K562 (cell line): ENCODE measurements at regions not wholly inside any gene's neighbourhood (a gene's known extent, or its start where the extent isn't known, plus 50 kb on each side); places are given as distances from the start of the nearest gene placed in this dataset.
"Not testable (repeated sequence)": the region's sequence is repeated elsewhere in the genome, so short reads cannot be mapped to it uniquely, and the experiment has no call there.

Experiments used
- ATAC-seq: fragments of 200-7000 bp; cut with Tn5 transposase; 3 replicates; pipeline ENCODE4 v1.9.1; 2020; ENCODE audit warnings: moderate library complexity
- BruUV-seq: library from RNA; stranded (reverse); fragments of 400-500 nt; replicated peaks from 2 replicates; lab custom pipeline; 2021; lab: Mats Ljungman, UMichigan
- CTCF ChIA-PET: fragments of 300-600 bp; formaldehyde crosslinking; extraction: SDS; loops from one replicate; lab custom pipeline; 2021; ENCODE audit warnings: low intra/inter-chr PET ratio; lab: Yijun Ruan, JAX
- POLR2A ChIA-PET: fragments of 300-600, 350-650 bp; sonication (Branson Sonifier 250); formaldehyde crosslinking; extraction: SDS; loops from one replicate; lab custom pipeline; 2021; ENCODE audit warnings: antibody characterized with exemption, inconsistent platforms; lab: Yijun Ruan, JAX
- DNase-seq, 4 experiments: peaks; one replicate each; pipeline versions ENCODE4 v3.0.0 to v3.0.0-alpha.2; 2011 to 2018; ENCODE audit warnings: low spot score in 3 of 4, mixed read lengths in 3 of 4; ENCODE audit errors: extremely low read depth in 1 of 4
- FAIRE-seq: peaks from 2 replicates; lab custom pipeline; 2011; peaks lifted over from hg19 to GRCh38; lab: Jason Lieb, UNC
- H2AFZ ChIP-seq: 2 replicates; pipeline ENCODE4 v1.6.0; 2011; ENCODE audit warnings: low read depth, low read length, control low read depth, inconsistent platforms
- H3K27ac ChIP-seq: fragments of 200-600 bp; 3 replicates; pipeline ENCODE4 v1.8.0; 2011; ENCODE audit warnings: low read depth, mild to moderate bottlenecking, control low read depth, inconsistent platforms, low read length, moderate library complexity, mixed read lengths; ENCODE audit errors: extremely low read depth
- H3K27me3 ChIP-seq, 2 experiments: fragments of 300-600 bp in 1 of 2; 2 replicates in 1 of 2; 3 replicates in 1 of 2; pipeline versions ENCODE4 v1.6.0 to v1.8.0; 2011; ENCODE audit warnings: inconsistent platforms in 2 of 2, low read length in 2 of 2, mild to moderate bottlenecking in 1 of 2, mixed read lengths in 1 of 2, moderate library complexity in 1 of 2; ENCODE audit not compliant: control insufficient read depth in 2 of 2, insufficient read depth in 2 of 2
- H3K36me3 ChIP-seq: fragments of 300-600 bp; 3 replicates; pipeline ENCODE4 v1.8.0; 2011; ENCODE audit warnings: mild to moderate bottlenecking, low read length, inconsistent platforms; ENCODE audit not compliant: control insufficient read depth, insufficient read depth
- H3K4me1 ChIP-seq, 2 experiments: fragments of 200-600 bp in 1 of 2; replicated peaks in 1 of 2; 2 replicates in 1 of 2; 3 replicates in 1 of 2; pipeline versions ENCODE4 v1.5.1 to v1.8.0; 2011; ENCODE audit warnings: inconsistent platforms in 2 of 2, low read length in 2 of 2, mild to moderate bottlenecking in 1 of 2, mixed read lengths in 1 of 2, moderate library complexity in 1 of 2; ENCODE audit not compliant: control insufficient read depth in 2 of 2, insufficient read depth in 2 of 2
- H3K4me2 ChIP-seq: 2 replicates; pipeline ENCODE4 v1.6.1; 2011; ENCODE audit warnings: low read length, control low read depth, inconsistent platforms, mixed read lengths; ENCODE audit not compliant: insufficient read depth
- H3K4me3 ChIP-seq: fragments of 200-600 bp; sonication (generic), shearing (Covaris generic); 2 replicates; pipeline ENCODE4 v1.5.1; 2016; ENCODE audit warnings: control low read depth, inconsistent platforms
- H3K79me2 ChIP-seq: fragments of 200-600 bp; 3 replicates; pipeline ENCODE4 v1.8.0; 2011; ENCODE audit warnings: low read length, inconsistent platforms; ENCODE audit not compliant: control insufficient read depth, insufficient read depth
- H3K9ac ChIP-seq, 2 experiments: 2 replicates each; pipeline versions ENCODE4 v1.6.0 to v1.6.1; 2011; ENCODE audit warnings: low read depth in 2 of 2, low read length in 2 of 2, control low read depth in 1 of 2, inconsistent platforms in 1 of 2, mild to moderate bottlenecking in 1 of 2, mixed read lengths in 1 of 2; ENCODE audit not compliant: insufficient read depth in 1 of 2
- H3K9me1 ChIP-seq: one replicate; pipeline ENCODE4 v1.6.0; 2011; ENCODE audit warnings: inconsistent platforms, mild to moderate bottlenecking, low read length, moderate library complexity; ENCODE audit not compliant: control insufficient read depth, insufficient read depth
- H3K9me3 ChIP-seq: replicated peaks from 2 replicates; pipeline ENCODE4 v1.5.1; 2011; ENCODE audit warnings: low read depth, low read length, inconsistent platforms; ENCODE audit not compliant: control insufficient read depth, insufficient read depth
- H4K20me1 ChIP-seq: replicated peaks from 2 replicates; pipeline ENCODE4 v1.6.1; 2011; ENCODE audit warnings: low read length, inconsistent platforms, mixed read lengths; ENCODE audit not compliant: control insufficient read depth, insufficient read depth
- CEBPB ChIP-seq: fragments of 450-650 bp; IDR thresholded peaks from 2 replicates; pipeline ENCODE4 v1.6.1; 2016; ENCODE audit warnings: missing genetic modification characterization, missing compliant biosample characterization
- FOSL1 ChIP-seq: fragments of 200-800 bp; sonication (Bioruptor generic); conservative IDR thresholded peaks from 2 replicates; pipeline ENCODE4 v1.6.1; 2016; ENCODE audit warnings: missing genetic modification characterization, missing compliant biosample characterization
- HINFP ChIP-seq: fragments of 450-650 bp; conservative IDR thresholded peaks from 2 replicates; pipeline ENCODE4 v1.6.1; 2016; ENCODE audit warnings: missing genetic modification characterization, low read depth, mild to moderate bottlenecking, control low read depth, missing compliant biosample characterization
- KLF6 ChIP-seq: fragments of 250-450 bp; sonication (Bioruptor Pico); IDR thresholded peaks from 2 replicates; pipeline ENCODE4 v1.4.0; 2020; ENCODE audit warnings: mild to moderate bottlenecking, moderate library complexity, borderline replicate concordance
- MLX ChIP-seq, 2 experiments: fragments of 450-650 bp in 1 of 2; sonication (generic) in 1 of 2; formaldehyde crosslinking; conservative IDR thresholded peaks; 2 replicates each; pipeline versions ENCODE4 v1.4.0 to v1.8.1; 2020 to 2022; ENCODE audit warnings: mild to moderate bottlenecking in 1 of 2, missing genetic modification reagents in 1 of 2
- THAP7 ChIP-seq: fragments of 250-450 bp; sonication (Bioruptor Pico); IDR thresholded peaks from 2 replicates; pipeline ENCODE4 v1.5.0; 2021
- WGBS: fragments of 100-300 bp; shearing (Covaris generic); methylation state at CpG from one replicate; pipeline ENCODE4 v1.1.6; 2016; ENCODE audit warnings: low coverage, mixed read lengths; ENCODE audit not compliant: insufficient coverage; ENCODE audit errors: missing lambda C conversion rate; 5-methylcytosine and 5-hydroxymethylcytosine counted together
- in situ Hi-C: fragments of 300-500 bp; cut with MboI; formaldehyde crosslinking; loops from 4 replicates; pipeline ENCODE4 v1.15.0; 2018; ENCODE audit warnings: inconsistent platforms, mixed read lengths
- intact Hi-C: fragments of 100-400 bp; cut with micrococcal nuclease; formaldehyde crosslinking; loops from 2 replicates; pipeline ENCODE4 v1.14.2; 2022
- TF ChIP-seq, protein P1 (sequence below), 3 experiments: fragments of 200-800 bp in 1 of 3; fragments of 250-450 bp in 1 of 3; fragments of 450-650 bp in 1 of 3; sonication (Bioruptor Pico) in 1 of 3; sonication (Bioruptor generic) in 1 of 3; formaldehyde crosslinking in 1 of 3; IDR thresholded peaks; 2 replicates each; pipeline versions ENCODE4 v1.6.1 to v1.8.0; 2016 to 2022; ENCODE audit warnings: mild to moderate bottlenecking in 2 of 3, missing genetic modification characterization in 2 of 3, missing compliant biosample characterization in 1 of 3, moderate library complexity in 1 of 3

GRCh38 chr5:30458681-30459080 is 734.8 kb upstream of the CDH6 start (continued):
- no peak for TF ChIP-seq MLX (CRISPR knock-in tag; conservative IDR thresholded peaks at IDR 0.05)
- TF ChIP-seq, protein P1, sequence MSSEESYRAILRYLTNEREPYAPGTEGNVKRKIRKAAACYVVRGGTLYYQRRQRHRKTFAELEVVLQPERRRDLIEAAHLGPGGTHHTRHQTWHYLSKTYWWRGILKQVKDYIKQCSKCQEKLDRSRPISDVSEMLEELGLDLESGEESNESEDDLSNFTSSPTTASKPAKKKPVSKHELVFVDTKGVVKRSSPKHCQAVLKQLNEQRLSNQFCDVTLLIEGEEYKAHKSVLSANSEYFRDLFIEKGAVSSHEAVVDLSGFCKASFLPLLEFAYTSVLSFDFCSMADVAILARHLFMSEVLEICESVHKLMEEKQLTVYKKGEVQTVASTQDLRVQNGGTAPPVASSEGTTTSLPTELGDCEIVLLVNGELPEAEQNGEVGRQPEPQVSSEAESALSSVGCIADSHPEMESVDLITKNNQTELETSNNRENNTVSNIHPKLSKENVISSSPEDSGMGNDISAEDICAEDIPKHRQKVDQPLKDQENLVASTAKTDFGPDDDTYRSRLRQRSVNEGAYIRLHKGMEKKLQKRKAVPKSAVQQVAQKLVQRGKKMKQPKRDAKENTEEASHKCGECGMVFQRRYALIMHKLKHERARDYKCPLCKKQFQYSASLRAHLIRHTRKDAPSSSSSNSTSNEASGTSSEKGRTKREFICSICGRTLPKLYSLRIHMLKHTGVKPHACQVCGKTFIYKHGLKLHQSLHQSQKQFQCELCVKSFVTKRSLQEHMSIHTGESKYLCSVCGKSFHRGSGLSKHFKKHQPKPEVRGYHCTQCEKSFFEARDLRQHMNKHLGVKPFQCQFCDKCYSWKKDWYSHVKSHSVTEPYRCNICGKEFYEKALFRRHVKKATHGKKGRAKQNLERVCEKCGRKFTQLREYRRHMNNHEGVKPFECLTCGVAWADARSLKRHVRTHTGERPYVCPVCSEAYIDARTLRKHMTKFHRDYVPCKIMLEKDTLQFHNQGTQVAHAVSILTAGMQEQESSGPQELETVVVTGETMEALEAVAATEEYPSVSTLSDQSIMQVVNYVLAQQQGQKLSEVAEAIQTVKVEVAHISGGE (CRISPR knock-in tag; IDR thresholded peaks at IDR 0.05), result no peak
- TF ChIP-seq HINFP, result no peak
- TF ChIP-seq KLF6 (CRISPR knock-in tag), result no peak
- no peak for TF ChIP-seq FOSL1 (tag)
- no peak for TF ChIP-seq CEBPB (tag)
- TF ChIP-seq THAP7 (CRISPR knock-in tag), result no peak

GRCh38 chr5:30455484-30455883 is 738.0 kb upstream of the CDH6 start:
- BruUV-seq, H3K36me3 ChIP-seq, ATAC-seq, H3K4me3 ChIP-seq, H2AFZ ChIP-seq, POLR2A ChIA-PET, CTCF ChIA-PET, FAIRE-seq, H3K9me3 ChIP-seq, intact Hi-C loops, in situ Hi-C loops, H4K20me1 ChIP-seq, DNase-seq, H3K4me1 ChIP-seq, H3K79me2 ChIP-seq, H3K4me2 ChIP-seq, H3K9ac ChIP-seq, H3K27ac ChIP-seq, H3K27me3 ChIP-seq, H3K9me1 ChIP-seq: not testable (repeated sequence)
- 0% methylated on average over 3 of the region's 3 CpGs for WGBS
